Progenitor cell of endocrine pancreas (in vitro differentiated cells): ENCODE measurements at regions not wholly inside any gene's neighbourhood (a gene's known extent, or its start where the extent isn't known, plus 50 kb on each side); places are given as distances from the start of the nearest gene placed in this dataset.
A peak's percentile ranks its signal among the peaks of the same experiment; 100 is the strongest.

Source experiments
- DNase-seq: peaks from one replicate; pipeline ENCODE4 v3.0.0; 2021; ENCODE audit warnings: low spot score; ENCODE audit not compliant: unreplicated experiment
- H3K27ac Mint-ChIP-seq: 2 replicates; pipeline ENCODE4 v1.8.0; 2021; ENCODE audit warnings: mild to moderate bottlenecking, moderate library complexity, mixed read lengths
- H3K27me3 Mint-ChIP-seq: 2 replicates; pipeline ENCODE4 v1.8.0; 2021; ENCODE audit warnings: mixed read lengths
- H3K36me3 Mint-ChIP-seq: 2 replicates; pipeline ENCODE4 v1.8.0; 2022; ENCODE audit warnings: mixed read lengths; ENCODE audit not compliant: insufficient read depth
- H3K4me1 Mint-ChIP-seq: 2 replicates; pipeline ENCODE4 v1.8.0; 2021; ENCODE audit warnings: low read depth, mixed read lengths
- H3K4me3 Mint-ChIP-seq: 2 replicates; pipeline ENCODE4 v1.8.0; 2021; ENCODE audit warnings: low read depth, mild to moderate bottlenecking, moderate library complexity, mixed read lengths
- H3K9me3 Mint-ChIP-seq: 2 replicates; pipeline ENCODE4 v1.8.0; 2021; ENCODE audit warnings: low read depth, mixed read lengths
- TF ChIP-seq, protein P1 (sequence below): fragments of 200-600 bp; sonication (generic); IDR thresholded peaks from one replicate; pipeline ENCODE4 v1.5.0; 2021; ENCODE audit warnings: antibody characterized with exemption, mild to moderate bottlenecking; ENCODE audit not compliant: unreplicated experiment

DNA sequence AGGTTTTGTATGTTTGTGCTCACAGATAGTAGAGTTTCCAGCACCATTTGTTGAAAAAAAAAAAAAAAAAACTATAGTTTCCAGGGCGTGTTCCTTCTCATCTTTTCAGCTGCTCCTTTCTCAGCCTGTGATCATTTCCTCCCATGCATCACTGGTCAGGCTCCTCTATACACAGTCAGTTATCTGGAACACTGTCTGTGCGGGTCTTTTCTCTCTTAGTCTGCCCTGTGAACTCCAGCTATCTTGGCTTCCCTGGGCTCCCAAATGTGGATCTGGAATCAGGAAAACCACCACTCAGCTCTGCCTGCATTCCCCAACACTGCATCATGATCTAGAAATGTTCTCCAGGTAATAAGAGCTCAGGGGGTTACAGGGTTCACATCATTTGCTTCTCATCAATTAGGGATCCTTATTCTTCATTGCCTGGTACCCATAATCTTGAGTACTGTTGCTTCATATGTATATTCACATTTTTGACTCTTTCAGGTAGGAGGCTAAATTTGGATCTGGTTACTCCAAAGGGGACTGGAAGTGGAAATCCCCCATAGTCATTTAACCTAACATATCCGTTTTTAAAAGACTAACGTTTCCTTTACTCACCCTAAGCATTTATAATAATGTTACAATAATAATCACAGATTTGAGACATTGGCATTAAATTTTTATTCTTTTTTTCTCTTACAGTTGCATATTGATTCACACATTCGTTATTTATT, 221.8 kb upstream of the KLF3 start:
- Mint-ChIP-seq H3K36me3 (peaks cover 2% of the 10 kb centered on the region), H3K4me1 (peaks cover 1% of the 10 kb centered on the region), H3K4me3 (no peak overlapping the region), H3K27ac (no peak overlapping the region), H3K27me3 (no peaks in the 10 kb centered on the region), H3K9me3 (peaks cover 24% of the 10 kb centered on the region)
- no peak for DNase-seq
- TF ChIP-seq, protein P1, sequence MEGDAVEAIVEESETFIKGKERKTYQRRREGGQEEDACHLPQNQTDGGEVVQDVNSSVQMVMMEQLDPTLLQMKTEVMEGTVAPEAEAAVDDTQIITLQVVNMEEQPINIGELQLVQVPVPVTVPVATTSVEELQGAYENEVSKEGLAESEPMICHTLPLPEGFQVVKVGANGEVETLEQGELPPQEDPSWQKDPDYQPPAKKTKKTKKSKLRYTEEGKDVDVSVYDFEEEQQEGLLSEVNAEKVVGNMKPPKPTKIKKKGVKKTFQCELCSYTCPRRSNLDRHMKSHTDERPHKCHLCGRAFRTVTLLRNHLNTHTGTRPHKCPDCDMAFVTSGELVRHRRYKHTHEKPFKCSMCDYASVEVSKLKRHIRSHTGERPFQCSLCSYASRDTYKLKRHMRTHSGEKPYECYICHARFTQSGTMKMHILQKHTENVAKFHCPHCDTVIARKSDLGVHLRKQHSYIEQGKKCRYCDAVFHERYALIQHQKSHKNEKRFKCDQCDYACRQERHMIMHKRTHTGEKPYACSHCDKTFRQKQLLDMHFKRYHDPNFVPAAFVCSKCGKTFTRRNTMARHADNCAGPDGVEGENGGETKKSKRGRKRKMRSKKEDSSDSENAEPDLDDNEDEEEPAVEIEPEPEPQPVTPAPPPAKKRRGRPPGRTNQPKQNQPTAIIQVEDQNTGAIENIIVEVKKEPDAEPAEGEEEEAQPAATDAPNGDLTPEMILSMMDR, result no peak

DNA sequence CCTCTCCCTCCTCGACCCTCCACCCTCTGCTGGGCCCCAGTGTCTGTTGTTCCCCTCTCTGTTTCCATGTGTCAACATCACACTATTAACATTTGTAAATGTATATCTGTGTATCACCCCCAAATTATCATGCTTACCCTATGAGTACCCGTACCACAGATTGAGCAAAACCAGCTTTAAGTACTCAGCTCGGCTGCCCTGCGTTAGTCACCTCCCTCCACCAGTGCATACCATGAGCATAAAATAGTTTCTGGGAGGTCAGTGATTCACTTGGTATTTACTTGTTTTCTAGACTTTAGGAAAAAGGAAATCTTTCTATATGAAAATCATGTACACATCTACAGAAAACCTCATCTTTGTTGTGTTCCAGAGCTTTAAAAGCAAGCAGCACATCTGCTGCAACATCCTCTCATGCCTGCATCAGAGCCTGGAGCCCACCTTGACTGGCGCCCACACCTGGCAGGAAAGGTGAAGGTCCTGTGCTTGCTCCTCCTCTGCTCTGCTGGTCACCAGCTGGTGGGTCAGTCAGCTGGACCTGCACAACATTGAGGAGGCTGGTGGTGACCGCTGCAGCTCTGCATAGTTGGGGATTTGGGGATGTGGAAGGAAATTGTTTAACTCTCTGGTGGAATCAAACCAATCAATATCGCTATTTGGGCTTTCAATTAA, 214.4 kb upstream of the KLF3 start:
- Mint-ChIP-seq H3K4me1 (peaks cover 13% of the 10 kb centered on the region), H3K9me3 (peaks cover 8% of the 10 kb centered on the region), H3K27ac (peak overlapping the region; percentile 88), H3K27me3 (no peaks in the 10 kb centered on the region), H3K4me3 (peak overlapping the region; percentile 32), H3K36me3 (peaks cover 4% of the 10 kb centered on the region)
- peak; percentile 16 for DNase-seq
- TF ChIP-seq, protein P1, result peak; percentile 51

DNA sequence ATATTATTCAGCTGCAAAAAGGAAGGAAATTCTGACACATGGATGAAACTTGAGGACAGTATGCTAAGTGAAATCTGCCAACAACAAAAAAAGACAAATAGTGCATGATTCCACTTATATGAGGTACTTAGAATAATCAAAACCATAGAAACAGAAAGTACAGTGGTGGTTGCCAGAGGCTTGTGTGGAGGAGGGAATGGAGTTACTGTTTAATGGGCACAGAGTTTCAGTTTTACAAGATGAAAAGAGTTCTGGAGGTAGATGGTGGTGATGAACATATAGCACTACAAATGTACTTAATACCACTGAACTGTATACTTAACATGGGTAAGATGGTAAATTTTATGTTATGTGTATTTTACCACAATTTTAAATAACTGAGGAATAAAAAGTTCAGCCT, 212.0 kb upstream of the KLF3 start:
- Mint-ChIP-seq H3K4me3 (no peak overlapping the region), H3K4me1 (peaks cover 18% of the 10 kb centered on the region), H3K27me3 (no peaks in the 10 kb centered on the region), H3K36me3 (peaks cover 4% of the 10 kb centered on the region), H3K27ac (no peak overlapping the region), H3K9me3 (peaks cover 8% of the 10 kb centered on the region)
- TF ChIP-seq, protein P1, result no peak
- DNase-seq, result no peak

DNA sequence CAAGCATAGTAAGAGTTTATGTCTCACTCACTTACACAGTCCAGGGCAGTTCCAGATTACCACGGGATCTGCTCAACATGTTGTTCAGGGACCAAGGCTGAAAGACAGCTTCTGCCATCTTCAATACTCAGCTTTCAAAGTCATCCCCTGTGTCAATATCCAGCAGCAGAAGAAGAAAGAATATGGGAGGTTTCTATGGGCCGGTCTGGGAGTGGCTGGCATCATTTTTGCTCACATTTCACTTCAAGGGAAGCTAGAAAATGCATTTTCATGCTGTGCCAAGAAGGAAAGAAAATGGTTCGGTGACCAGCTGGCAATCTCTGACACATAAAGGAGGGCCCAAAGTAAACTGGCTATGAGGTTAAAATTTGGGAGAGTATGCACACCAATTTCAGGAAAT, 211.5 kb upstream of the KLF3 start:
- DNase-seq, result no peak
- TF ChIP-seq, protein P1, result no peak
- H3K9me3 Mint-ChIP-seq, result peaks cover 3% of the 10 kb centered on the region
- peaks cover 18% of the 10 kb centered on the region for H3K4me1 Mint-ChIP-seq
- H3K36me3 Mint-ChIP-seq, result peaks cover 4% of the 10 kb centered on the region
- no peak overlapping the region for H3K27ac Mint-ChIP-seq
- H3K27me3 Mint-ChIP-seq, result no peaks in the 10 kb centered on the region
- no peak overlapping the region for H3K4me3 Mint-ChIP-seq

- DNase-seq, result no peak
- peaks cover 4% of the 10 kb centered on the region for H3K36me3 Mint-ChIP-seq
- no peaks in the 10 kb centered on the region for H3K27me3 Mint-ChIP-seq
- H3K9me3 Mint-ChIP-seq, result peaks cover 3% of the 10 kb centered on the region
- H3K4me1 Mint-ChIP-seq, result peaks cover 18% of the 10 kb centered on the region
- H3K4me3 Mint-ChIP-seq, result no peak overlapping the region
- peak overlapping the region; percentile 31 for H3K27ac Mint-ChIP-seq
- TF ChIP-seq, protein P1, result no peak
Observed at GRCh38 chr4:38453253-38453881, 210.6 kb upstream of the KLF3 start.
